Medulla oblongata (tissue), 1 donor: ENCODE measurements at regions not wholly inside any gene's neighbourhood (a gene's known extent, or its start where the extent isn't known, plus 50 kb on each side); places are given as distances from the start of the nearest gene placed in this dataset.

Experiments
- DNase-seq: peaks from one replicate; pipeline ENCODE4 v3.0.0-alpha.2; 2015; ENCODE audit errors: extremely low spot score

DNA sequence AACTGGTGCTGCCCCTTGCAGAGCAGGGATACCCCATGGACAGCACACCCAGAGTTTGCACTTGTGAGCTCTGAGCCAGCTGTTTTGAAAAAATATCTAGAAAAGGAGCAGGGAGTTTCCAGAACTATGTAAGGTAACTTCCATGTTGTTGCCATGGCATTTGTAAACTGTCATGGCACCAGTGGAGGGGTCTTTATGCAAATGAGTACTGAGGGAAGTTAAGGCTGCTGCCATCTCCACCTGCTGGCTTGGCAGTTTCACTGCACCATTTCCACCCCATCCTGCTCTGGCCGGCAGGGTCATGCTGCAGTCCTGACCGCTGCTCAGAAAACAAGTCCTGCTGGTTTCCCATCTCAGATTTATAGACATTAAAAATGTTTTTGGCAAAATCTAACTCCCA is 52.3 kb upstream of the SNTG2 start:
- no peak for DNase-seq

DNA sequence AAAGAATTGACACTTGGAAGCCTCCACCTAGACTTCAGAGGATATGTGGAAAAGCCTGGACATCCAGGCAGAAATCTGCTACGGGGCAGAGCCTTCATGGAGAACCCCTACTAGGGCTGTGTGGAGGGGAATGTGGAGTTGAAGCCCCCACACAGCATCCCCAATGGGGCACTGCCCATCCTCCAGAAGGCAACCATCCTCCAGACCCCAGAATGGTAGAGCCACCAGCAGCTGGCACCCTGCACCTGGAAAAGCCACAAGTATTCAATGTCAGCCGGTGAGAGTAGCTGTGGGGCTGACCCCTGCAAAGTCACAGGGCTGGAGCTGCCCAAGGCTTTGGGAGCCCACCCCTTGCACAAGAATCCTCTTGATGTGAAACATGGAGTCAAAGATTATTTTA is 53.6 kb upstream of the SNTG2 start:
- no peak for DNase-seq

GRCh38 chr2:893311-893710 is 57.3 kb upstream of the SNTG2 start:
- DNase-seq: no peak

- DNase-seq: no peak
Observed at GRCh38 chr2:892892-893291, 57.8 kb upstream of the SNTG2 start.

DNA sequence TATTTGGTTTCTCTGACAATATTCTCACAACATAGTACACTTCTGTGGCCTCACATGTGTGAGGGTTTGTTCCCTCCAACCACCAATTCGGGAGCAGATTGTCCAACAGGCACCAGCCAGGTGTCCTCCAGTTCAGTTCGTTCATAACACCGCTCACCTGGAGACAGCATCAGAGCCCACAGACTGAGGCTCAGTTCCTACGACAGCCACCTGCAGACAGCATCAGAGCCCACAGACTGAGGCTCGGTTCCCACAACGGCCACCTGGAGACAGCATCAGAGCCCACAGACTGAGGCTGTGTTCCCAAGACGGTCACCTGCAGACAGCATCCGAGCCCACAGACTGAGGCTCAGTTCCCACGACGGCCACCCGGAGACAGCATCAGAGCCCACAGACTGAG is 58.2 kb upstream of the SNTG2 start:
- no peak for DNase-seq

GRCh38 chr2:891734-892133 is 58.9 kb upstream of the SNTG2 start:
- no peak for DNase-seq

DNA sequence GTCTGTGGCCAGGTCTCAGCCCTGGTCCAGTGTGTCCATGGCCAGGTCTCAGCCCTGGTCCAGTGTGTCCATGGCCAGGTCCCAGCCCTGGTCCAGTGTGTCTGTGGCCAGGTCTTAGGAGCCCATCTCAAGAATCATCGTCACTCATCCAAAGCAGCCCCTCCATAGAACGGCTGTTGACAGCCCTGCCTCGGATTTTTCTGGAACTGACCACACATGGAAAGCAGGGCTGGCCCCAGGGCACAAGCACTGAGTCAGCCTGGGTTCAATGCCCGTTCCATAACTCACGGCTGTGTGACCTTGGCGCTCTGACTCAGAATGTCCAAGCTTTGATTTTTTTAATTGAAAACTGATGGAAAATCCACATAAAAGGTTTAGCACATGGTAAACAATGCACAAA is 59.9 kb upstream of the SNTG2 start:
- no peak for DNase-seq

DNA sequence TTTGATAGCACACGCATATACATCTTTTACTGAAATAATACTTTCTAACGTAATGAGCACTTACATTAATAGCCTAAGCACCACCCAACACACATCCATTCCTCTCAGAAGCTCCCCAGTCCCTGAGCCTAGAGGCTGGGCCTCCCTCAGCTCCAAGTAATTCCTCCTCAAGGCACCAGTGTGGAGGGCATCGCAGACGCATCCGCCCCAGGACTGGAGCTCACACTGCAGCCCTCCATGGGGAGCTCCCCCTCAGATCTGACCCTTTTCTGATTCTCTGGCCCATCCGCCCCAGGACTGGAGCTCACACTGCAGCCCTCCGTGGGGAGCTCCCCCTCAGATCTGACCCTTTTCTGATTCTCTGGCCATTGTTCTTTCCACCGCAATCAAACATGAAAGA is 60.4 kb upstream of the SNTG2 start:
- no peak for DNase-seq

GRCh38 chr2:888906-889566 is 61.6 kb upstream of the SNTG2 start:
- DNase-seq: no peak

DNA sequence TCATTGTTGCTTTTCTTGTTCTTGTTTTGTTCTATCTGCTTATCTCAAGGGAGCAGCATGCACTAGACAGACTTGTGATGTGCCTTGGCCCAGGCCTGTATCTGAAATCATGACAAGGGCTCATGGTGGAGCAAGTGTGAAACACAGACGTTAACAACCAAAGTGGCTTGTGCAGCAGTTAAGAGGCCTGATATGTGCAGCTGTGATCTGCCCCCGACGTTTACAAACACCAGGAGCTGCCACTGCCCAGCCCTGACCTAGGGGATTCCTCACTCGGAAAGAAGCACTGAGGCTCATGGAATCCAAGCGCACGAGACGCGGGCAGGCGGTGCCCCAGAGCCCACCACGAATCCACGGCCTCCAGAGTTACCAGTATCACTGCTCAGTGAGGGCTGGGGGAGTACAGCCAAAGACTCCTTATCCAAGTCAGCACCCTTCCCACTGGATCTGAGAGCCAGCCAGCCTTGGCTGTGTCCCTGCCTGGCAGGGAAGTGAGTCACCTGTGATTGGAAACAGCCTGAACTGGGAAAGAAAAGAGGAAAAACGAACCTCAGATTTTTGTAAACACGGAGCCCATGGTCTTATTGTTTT is 62.3 kb upstream of the SNTG2 start:
- DNase-seq: no peak

GRCh38 chr2:887639-888038 is 63.0 kb upstream of the SNTG2 start:
- DNase-seq: no peak

GRCh38 chr2:886072-887022 is 64.3 kb upstream of the SNTG2 start:
- no peak for DNase-seq

- DNase-seq: no peak
Observed at GRCh38 chr2:885230-886071, 65.2 kb upstream of the SNTG2 start.

DNA sequence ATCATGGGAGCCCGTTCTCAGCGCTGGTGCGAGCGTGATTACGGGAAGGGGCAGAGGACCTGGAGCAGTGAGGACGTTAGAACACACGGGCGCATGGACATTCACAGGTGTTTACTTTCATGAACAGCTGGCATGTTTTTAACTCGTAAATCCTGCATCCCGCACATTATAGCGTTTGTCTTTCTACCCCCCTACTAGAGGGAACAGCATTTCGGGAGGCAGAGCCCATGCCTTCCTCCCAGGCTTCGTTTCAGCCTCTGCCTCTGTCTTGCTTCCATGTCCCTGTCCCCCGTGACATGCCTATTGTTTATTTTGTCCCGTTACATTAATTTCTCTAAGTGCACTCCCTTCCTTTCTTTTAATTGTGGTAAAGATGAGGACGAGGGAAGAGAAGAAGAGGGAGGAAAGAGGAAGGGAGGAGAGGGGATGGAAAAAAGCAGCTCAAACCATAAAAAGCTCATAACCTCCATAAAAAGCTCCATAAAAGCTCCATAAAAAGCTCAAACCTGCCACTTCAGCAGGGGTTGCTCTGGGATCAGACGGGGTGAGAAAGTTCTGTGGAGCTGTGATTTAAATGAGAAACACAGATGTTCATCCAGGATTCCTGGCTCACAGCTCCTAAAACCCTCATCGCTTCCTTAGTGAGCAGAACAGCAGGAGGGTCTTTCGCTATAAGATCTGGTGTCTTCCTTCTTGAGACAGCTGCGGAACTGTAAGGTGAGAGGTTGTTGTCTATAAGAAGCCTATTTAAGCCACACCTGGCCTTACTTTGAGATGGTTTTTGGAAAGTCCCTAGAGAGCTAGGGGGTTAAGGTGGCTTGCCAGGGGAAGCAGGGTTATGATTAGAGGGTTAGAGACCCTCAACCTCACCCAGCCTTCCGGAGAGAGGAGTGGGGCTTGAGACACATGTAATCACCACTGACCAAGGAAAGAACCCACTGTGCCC is 66.6 kb upstream of the SNTG2 start:
- DNase-seq: no peak

- no peak for DNase-seq
Observed at GRCh38 chr2:883260-883802, 67.3 kb upstream of the SNTG2 start.

DNA sequence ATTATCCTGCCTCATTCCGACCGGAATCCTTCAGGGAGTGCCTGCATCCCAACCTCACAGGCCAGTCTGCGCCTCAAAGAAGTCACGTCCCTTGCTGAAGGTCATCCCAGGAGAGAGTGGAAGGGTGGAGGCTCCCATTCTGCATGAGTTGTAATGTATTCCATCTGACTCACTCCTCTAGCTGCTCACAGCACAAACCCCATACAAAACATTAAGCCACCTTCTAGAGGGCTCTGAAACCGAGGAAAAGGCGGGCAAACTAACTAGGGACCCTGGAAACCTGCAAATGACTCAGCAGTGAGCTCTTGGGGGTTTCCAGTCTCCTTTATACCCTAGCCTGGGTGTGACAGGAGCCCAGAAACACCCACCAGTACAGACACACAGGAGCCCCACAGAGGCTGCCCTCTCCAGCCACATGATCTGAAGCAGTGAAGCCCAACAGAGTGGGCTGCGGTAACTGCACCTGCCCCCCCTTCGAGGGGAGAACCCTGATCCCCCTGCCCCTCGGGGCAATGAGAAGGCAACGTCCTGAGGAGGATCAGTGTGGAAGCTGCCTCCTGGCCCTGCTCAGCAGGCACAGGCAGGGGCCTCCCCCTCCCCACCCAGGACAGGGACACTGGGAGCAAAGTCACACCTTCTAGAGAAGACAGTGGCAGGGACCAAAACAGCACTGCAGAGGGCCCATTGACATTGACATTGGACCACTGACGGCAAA is 69.3 kb upstream of the SNTG2 start:
- no peak for DNase-seq

GRCh38 chr2:880201-880970 is 70.3 kb upstream of the SNTG2 start:
- no peak for DNase-seq

DNA sequence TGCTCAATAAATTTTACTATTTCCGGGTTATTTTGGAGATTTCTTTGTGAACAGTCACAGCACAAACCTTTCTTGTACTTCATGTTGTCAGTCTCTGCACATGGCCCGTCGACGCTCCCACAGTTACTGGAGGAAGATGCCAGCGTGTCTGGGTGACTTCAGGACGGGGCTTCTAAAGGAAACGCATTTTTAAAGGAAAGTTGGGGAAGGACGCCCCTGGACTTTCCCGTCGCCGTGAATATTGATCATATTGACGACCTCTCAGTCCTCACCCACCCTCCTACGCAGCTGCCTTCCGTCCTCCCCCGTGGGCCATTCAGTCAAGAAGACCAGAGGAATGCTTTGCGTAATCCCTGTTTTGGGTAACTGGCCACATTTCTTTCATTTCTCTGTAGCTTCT is 71.1 kb upstream of the SNTG2 start:
- no peak for DNase-seq
